Thoracic aorta (tissue), 2 donors: ENCODE measurements at regions not wholly inside any gene's neighbourhood (a gene's known extent, or its start where the extent isn't known, plus 50 kb on each side); places are given as distances from the start of the nearest gene placed in this dataset.

Experiments
- ATAC-seq: fragments of 150-250 bp; one replicate; pipeline ENCODE4 v1.8.0; 2017; ENCODE audit warnings: low read depth; ENCODE audit not compliant: insufficient number of reproducible peaks, low FRiP score
- DNase-seq: peaks from one replicate; pipeline ENCODE4 v3.0.0-alpha.2; 2020; ENCODE audit warnings: low spot score
- H3K27ac ChIP-seq, 2 donors: fragments of 200-600 bp; sonication (generic); 1 replicate in 1 of 2; 2 replicates in 1 of 2; pipeline ENCODE4 v1.5.1; 2016; ENCODE audit warnings: mild to moderate bottlenecking in 2 of 2, moderate library complexity in 2 of 2
- H3K27me3 ChIP-seq: fragments of 200-600 bp; sonication (generic); replicated peaks from 2 replicates; pipeline ENCODE4 v1.6.0; 2016; ENCODE audit warnings: mild to moderate bottlenecking; ENCODE audit not compliant: insufficient read depth
- H3K36me3 ChIP-seq: fragments of 200-600 bp; sonication (generic); one replicate; pipeline ENCODE4 v1.5.1; 2016
- H3K4me1 ChIP-seq, 2 donors: fragments of 200-600 bp; sonication (generic); 1 replicate in 1 of 2; 2 replicates in 1 of 2; pipeline versions ENCODE4 v1.5.1 to v1.6.0; 2016; ENCODE audit warnings: low read depth in 2 of 2, mild to moderate bottlenecking in 1 of 2; ENCODE audit not compliant: control insufficient read depth in 1 of 2
- H3K4me3 ChIP-seq: fragments of 200-600 bp; sonication (generic); 2 replicates; pipeline ENCODE4 v1.5.1; 2016; ENCODE audit warnings: mild to moderate bottlenecking
- H3K9me3 ChIP-seq: fragments of 200-600 bp; sonication (generic); 2 replicates; pipeline ENCODE4 v1.5.1; 2016
- TF ChIP-seq, protein P1 (sequence below): fragments of 200-600 bp; sonication (generic); IDR thresholded peaks from one replicate; pipeline ENCODE4 v1.5.1; 2019; ENCODE audit warnings: antibody characterized with exemption

DNA sequence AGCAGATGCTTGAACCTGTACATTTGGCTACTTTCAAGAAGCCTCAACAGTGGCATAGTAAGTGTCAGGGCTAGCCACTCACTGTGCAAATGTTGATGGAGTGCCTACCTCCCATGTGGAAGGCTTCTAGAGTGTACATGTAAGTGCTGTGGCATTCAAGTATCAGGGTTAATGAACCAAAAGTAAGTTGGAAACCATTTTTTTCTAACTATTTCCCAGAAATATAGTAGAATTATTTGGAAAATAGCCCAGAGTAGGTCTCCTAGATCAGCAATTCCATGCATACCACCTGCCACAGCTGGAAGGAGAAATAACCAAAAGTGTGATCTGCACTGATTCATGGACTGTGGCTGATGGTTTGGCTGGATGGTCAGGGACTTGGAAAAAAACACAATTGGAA is 53.3 kb downstream of the FOXD1 start:
- no peak for ATAC-seq
- Histone ChIP-seq H3K36me3 (no peaks in the 10 kb centered on the region), H3K27ac (no peak overlapping the region), H3K4me3 (no peak overlapping the region), H3K4me1 (no peaks in the 10 kb centered on the region), H3K9me3 (no peaks in the 10 kb centered on the region), H3K27me3 (no peaks in the 10 kb centered on the region)
- DNase-seq: no peak
- TF ChIP-seq, protein P1, sequence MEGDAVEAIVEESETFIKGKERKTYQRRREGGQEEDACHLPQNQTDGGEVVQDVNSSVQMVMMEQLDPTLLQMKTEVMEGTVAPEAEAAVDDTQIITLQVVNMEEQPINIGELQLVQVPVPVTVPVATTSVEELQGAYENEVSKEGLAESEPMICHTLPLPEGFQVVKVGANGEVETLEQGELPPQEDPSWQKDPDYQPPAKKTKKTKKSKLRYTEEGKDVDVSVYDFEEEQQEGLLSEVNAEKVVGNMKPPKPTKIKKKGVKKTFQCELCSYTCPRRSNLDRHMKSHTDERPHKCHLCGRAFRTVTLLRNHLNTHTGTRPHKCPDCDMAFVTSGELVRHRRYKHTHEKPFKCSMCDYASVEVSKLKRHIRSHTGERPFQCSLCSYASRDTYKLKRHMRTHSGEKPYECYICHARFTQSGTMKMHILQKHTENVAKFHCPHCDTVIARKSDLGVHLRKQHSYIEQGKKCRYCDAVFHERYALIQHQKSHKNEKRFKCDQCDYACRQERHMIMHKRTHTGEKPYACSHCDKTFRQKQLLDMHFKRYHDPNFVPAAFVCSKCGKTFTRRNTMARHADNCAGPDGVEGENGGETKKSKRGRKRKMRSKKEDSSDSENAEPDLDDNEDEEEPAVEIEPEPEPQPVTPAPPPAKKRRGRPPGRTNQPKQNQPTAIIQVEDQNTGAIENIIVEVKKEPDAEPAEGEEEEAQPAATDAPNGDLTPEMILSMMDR: no peak

DNA sequence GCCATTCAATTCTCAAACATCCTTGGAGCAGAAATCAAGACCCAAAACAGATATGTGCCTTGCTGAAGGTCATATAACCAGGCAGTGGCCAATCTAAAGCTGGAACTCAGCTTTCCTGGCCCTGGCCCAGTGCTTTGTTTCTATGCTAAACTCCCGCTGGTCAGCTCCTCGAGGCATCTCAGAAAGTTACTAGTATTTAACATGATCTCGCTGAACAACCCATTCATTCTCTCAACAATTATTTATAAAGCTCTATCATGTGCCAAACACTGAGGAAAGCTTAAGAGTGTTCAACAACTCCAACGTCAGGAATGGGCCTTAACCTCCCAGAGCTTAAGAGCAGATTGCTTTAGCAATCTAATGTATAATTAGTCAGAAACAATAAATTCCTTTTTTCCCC is 54.0 kb downstream of the FOXD1 start:
- DNase-seq: no peak
- Histone ChIP-seq H3K4me3 (no peak overlapping the region), H3K27ac (no peak overlapping the region), H3K9me3 (no peaks in the 10 kb centered on the region), H3K4me1 (no peaks in the 10 kb centered on the region), H3K27me3 (no peaks in the 10 kb centered on the region), H3K36me3 (no peaks in the 10 kb centered on the region)
- no peak for ATAC-seq
- TF ChIP-seq, protein P1: no peak

DNA sequence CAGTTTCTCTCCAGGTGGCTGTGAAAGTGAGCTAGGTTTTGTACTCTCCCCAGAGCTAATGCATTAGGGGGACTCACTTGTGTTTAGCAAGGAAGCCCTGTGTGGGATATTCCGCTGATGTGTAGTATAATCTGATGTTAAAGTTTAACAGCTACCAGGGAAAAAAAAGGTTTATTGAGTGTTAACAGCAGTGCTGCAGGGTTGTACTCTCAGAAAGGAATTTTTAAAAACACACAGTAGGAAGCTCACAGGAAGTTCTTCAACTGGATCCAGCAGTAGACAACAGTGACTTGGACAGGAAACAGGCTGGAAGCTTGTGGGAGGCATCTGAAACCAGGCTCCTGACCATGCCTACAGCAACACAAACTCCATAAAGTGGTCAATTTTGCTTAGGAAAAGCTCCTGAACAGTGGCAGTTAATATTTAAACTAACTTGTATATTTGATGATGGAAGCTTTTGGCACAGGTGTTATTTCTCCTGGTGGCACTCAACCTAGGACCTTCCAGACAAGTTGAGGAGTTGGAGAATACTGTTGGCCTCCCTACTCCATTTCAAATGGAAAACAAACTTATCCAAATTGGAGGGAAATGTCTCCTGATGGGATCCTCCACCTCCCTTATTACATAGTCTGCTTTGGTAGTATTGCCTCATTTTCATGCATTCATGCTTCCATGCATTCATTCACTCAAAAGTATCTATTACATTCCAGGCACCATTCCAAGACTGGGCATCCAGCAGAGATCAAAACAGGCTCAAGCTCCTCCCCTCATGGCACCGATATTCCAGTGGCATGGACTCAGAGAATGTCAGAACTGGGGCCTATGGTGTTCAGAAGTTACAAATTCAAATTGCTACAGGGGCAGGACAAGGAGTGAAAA is 54.7 kb downstream of the FOXD1 start:
- DNase-seq: no peak

DNA sequence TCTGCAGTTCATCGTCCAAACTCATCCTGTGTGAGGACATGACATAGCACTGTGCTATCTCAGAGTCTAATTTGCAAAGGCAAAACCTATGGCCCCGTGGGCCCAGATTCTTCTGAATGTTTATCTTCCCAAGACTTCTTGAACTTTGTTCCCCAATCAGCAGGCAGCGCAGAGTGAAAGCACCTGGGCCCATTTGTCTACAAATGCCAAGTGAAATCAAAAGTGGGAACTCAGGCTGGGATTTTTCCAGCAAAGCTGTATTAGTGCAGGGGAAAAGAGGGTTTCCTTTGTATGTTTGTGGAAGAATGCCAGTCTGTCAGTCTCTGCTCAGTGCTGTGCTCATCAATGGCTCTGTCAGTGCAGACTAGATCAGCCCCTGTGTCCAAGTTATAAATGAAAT is 55.8 kb downstream of the FOXD1 start:
- Histone ChIP-seq H3K4me3 (no peak overlapping the region), H3K4me1 (peaks cover 6 to 12% of the 10 kb centered on the region in 2 donors), H3K27me3 (no peaks in the 10 kb centered on the region), H3K9me3 (no peaks in the 10 kb centered on the region), H3K27ac (no peak overlapping the region), H3K36me3 (no peaks in the 10 kb centered on the region)
- ATAC-seq (no peak), DNase-seq (no peak)
- TF ChIP-seq, protein P1: no peak

More for the DNA sequence above, 54.7 kb downstream of the FOXD1 start:
- peaks cover 0 to 1% of the 10 kb centered on the region in 2 donors for H3K4me1 ChIP-seq
- TF ChIP-seq, protein P1: no peak
- H3K27me3 ChIP-seq: no peaks in the 10 kb centered on the region
- no peaks in the 10 kb centered on the region for H3K9me3 ChIP-seq
- H3K36me3 ChIP-seq: no peaks in the 10 kb centered on the region
- ATAC-seq: no peak
- no peak overlapping the region for H3K4me3 ChIP-seq
- H3K27ac ChIP-seq: no peak overlapping the region

DNA sequence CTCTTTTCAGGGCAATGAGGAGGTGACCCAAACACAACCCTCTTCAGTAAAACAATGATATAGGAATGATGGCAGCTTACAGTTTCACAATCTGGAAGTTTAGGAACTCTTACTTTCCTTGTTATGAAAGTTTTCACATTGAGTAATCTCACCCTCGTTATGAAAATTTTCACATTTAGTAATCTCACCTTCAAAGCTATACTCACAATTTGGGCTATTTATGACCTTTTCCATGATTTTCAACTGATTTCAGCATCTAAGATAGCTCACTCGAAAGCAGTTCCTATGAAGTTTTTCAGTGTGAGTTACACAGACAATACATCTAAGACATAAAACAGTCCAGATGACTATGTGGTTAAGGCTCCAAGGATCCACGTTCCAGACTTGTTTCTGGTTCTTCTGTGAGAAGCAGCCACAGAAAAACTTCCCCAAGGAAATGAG is 57.1 kb downstream of the FOXD1 start:
- no peak for DNase-seq
- H3K27ac ChIP-seq: no peak overlapping the region
- no peak overlapping the region for H3K4me3 ChIP-seq
- H3K4me1 ChIP-seq: peaks cover 8 to 18% of the 10 kb centered on the region in 2 donors
- H3K27me3 ChIP-seq: no peaks in the 10 kb centered on the region
- TF ChIP-seq, protein P1: no peak
- H3K9me3 ChIP-seq: no peaks in the 10 kb centered on the region
- ATAC-seq: no peak
- H3K36me3 ChIP-seq: no peaks in the 10 kb centered on the region
